H1 (cell line): ENCODE measurements at regions not wholly inside any gene's neighbourhood (a gene's known extent, or its start where the extent isn't known, plus 50 kb on each side); places are given as distances from the start of the nearest gene placed in this dataset.

Source experiments
- CTCF ChIA-PET: fragments of 300-600 bp; sonication (Branson Sonifier 250); formaldehyde crosslinking; loops from one replicate; lab custom pipeline; 2021; ENCODE audit not compliant: partially characterized antibody; lab: Charles Lee
- POLR2A ChIA-PET: fragments of 300-600 bp; sonication (Branson Sonifier 250); formaldehyde crosslinking; loops from one replicate; lab custom pipeline; 2021; ENCODE audit warnings: inconsistent platforms; ENCODE audit not compliant: partially characterized antibody; lab: Charles Lee
- DNase-seq, 2 experiments: peaks; one replicate each; pipeline versions ENCODE4 v3.0.0 to v3.0.0-alpha.2; 2010 to 2022; ENCODE audit warnings: low spot score in 2 of 2, low read depth in 1 of 2, mixed read lengths in 1 of 2
- FAIRE-seq: peaks from 2 replicates; lab custom pipeline; 2011; peaks lifted over from hg19 to GRCh38; lab: Jason Lieb, UNC
- H2AFZ ChIP-seq: 2 replicates; pipeline ENCODE4 v1.8.1; 2012; ENCODE audit warnings: low read length, inconsistent platforms
- H2AK5ac ChIP-seq: 2 replicates; pipeline ENCODE4 v1.6.1; 2013; ENCODE audit warnings: low read depth, low read length
- H2BK120ac ChIP-seq: replicated peaks from 2 replicates; pipeline ENCODE3; 2013; ENCODE audit warnings: low read depth, low read length, inconsistent platforms
- H2BK12ac ChIP-seq: 2 replicates; pipeline ENCODE4 v1.6.1; 2013; ENCODE audit warnings: low read depth, low read length
- H2BK15ac ChIP-seq: 2 replicates; pipeline ENCODE4 v1.6.1; 2013; ENCODE audit warnings: low read length
- H2BK20ac ChIP-seq: 2 replicates; pipeline ENCODE4 v1.6.1; 2013; ENCODE audit warnings: low read length
- H2BK5ac ChIP-seq: 2 replicates; pipeline ENCODE4 v1.6.1; 2013; ENCODE audit warnings: low read depth, low read length
- H3K14ac ChIP-seq: 2 replicates; pipeline ENCODE4 v1.6.1; 2013; ENCODE audit warnings: inconsistent platforms; ENCODE audit not compliant: insufficient read length
- H3K18ac ChIP-seq: 2 replicates; pipeline ENCODE4 v1.6.1; 2013; ENCODE audit warnings: low read length; ENCODE audit errors: extremely low read depth
- H3K23ac ChIP-seq: 2 replicates; pipeline ENCODE4 v1.6.1; 2013; ENCODE audit warnings: inconsistent platforms; ENCODE audit not compliant: insufficient read length
- H3K23me2 ChIP-seq: 2 replicates; pipeline ENCODE4 v1.6.1; 2013; ENCODE audit warnings: low read depth, low read length
- H3K27ac ChIP-seq: 2 replicates; pipeline ENCODE4 v1.6.1; 2011; ENCODE audit warnings: low read depth, low read length, inconsistent platforms
- H3K27me3 ChIP-seq, 4 experiments: replicated peaks in 1 of 4; 1 replicate in 1 of 4; 2 replicates in 3 of 4; pipeline versions ENCODE4 v1.6.1 to v1.8.1; 2011 to 2013; ENCODE audit warnings: low read length in 3 of 4, mild to moderate bottlenecking in 3 of 4, inconsistent platforms in 2 of 4, mixed read lengths in 2 of 4, moderate library complexity in 1 of 4; ENCODE audit not compliant: control insufficient read depth in 3 of 4, insufficient read depth in 3 of 4; ENCODE audit errors: extremely low read depth in 1 of 4
- H3K36me3 ChIP-seq, 4 experiments: 2 replicates each; pipeline versions ENCODE4 v1.6.1 to v1.8.1; 2011 to 2013; ENCODE audit warnings: mild to moderate bottlenecking in 4 of 4, low read length in 3 of 4, moderate library complexity in 2 of 4, control low read depth in 1 of 4, inconsistent platforms in 1 of 4; ENCODE audit not compliant: insufficient read depth in 4 of 4, control insufficient read depth in 2 of 4
- H3K4ac ChIP-seq: replicated peaks from 2 replicates; pipeline ENCODE3; 2013; ENCODE audit warnings: low read length, low read depth, mixed read lengths, inconsistent platforms; ENCODE audit not compliant: insufficient read length
- H3K4me1 ChIP-seq, 4 experiments: replicated peaks in 1 of 4; 1 replicate in 1 of 4; 2 replicates in 3 of 4; pipeline versions ENCODE4 v1.6.1 to v1.8.1; 2011 to 2013; ENCODE audit warnings: low read length in 3 of 4, inconsistent platforms in 2 of 4, mixed read lengths in 1 of 4; ENCODE audit not compliant: insufficient read depth in 4 of 4, control insufficient read depth in 3 of 4
- H3K4me2 ChIP-seq, 2 experiments: 2 replicates each; pipeline versions ENCODE4 v1.6.1 to v1.8.1; 2011 to 2013; ENCODE audit warnings: low read depth in 2 of 2, low read length in 2 of 2, control low read depth in 1 of 2, inconsistent platforms in 1 of 2, mild to moderate bottlenecking in 1 of 2; ENCODE audit not compliant: insufficient read depth in 1 of 2
- H3K4me3 ChIP-seq, 4 experiments: fragments of 200-600, 300-600 bp in 1 of 4; sonication (generic), shearing (Covaris generic), sonication (Bioruptor Twin) in 1 of 4; 2 replicates each; pipeline versions ENCODE4 v1.5.1 to v1.8.1; 2011 to 2016; ENCODE audit warnings: low read length in 4 of 4, low read depth in 3 of 4, control low read depth in 2 of 4, inconsistent platforms in 2 of 4, mild to moderate bottlenecking in 2 of 4, mixed read lengths in 1 of 4, moderate library complexity in 1 of 4; ENCODE audit not compliant: insufficient read depth in 2 of 4; ENCODE audit errors: extremely low read depth in 1 of 4
- H3K56ac ChIP-seq: replicated peaks from 2 replicates; pipeline ENCODE3; 2013; ENCODE audit warnings: low read depth, mild to moderate bottlenecking, mixed read lengths, low read length, inconsistent platforms; ENCODE audit not compliant: insufficient read length
- H3K79me1 ChIP-seq: 2 replicates; pipeline ENCODE4 v1.6.1; 2013; ENCODE audit warnings: low read depth, low read length, control low read depth
- H3K79me2 ChIP-seq, 2 experiments: 2 replicates each; pipeline versions ENCODE4 v1.6.1 to v1.8.1; 2012 to 2013; ENCODE audit warnings: low read length in 2 of 2, mild to moderate bottlenecking in 2 of 2, inconsistent platforms in 1 of 2; ENCODE audit not compliant: insufficient read depth in 2 of 2, control insufficient read depth in 1 of 2
- H3K9ac ChIP-seq, 4 experiments: replicated peaks in 1 of 4; 1 replicate in 1 of 4; 2 replicates in 3 of 4; pipeline versions ENCODE4 v1.6.1 to v1.8.1; 2011 to 2013; ENCODE audit warnings: low read depth in 3 of 4, low read length in 3 of 4, control low read depth in 2 of 4, mild to moderate bottlenecking in 2 of 4, moderate library complexity in 2 of 4, inconsistent platforms in 1 of 4; ENCODE audit errors: extremely low read depth in 1 of 4
- H3K9me3 ChIP-seq, 2 experiments: 2 replicates each; pipeline versions ENCODE4 v1.6.1 to v1.8.1; 2012 to 2013; ENCODE audit warnings: mild to moderate bottlenecking in 2 of 2, moderate library complexity in 2 of 2, control low read depth in 1 of 2, inconsistent platforms in 1 of 2, low read depth in 1 of 2, low read length in 1 of 2, mixed read lengths in 1 of 2; ENCODE audit not compliant: insufficient read depth in 2 of 2
- H4K20me1 ChIP-seq, 2 experiments: replicated peaks in 1 of 2; 2 replicates each; pipeline versions ENCODE3 to v1.8.1; 2011 to 2013; ENCODE audit warnings: inconsistent platforms in 2 of 2, low read length in 2 of 2, mild to moderate bottlenecking in 1 of 2; ENCODE audit not compliant: insufficient read depth in 2 of 2, control insufficient read depth in 1 of 2
- H4K5ac ChIP-seq: 2 replicates; pipeline ENCODE4 v1.6.1; 2013; ENCODE audit warnings: low read length, low read depth, mixed read lengths, inconsistent platforms; ENCODE audit not compliant: insufficient read length
- H4K8ac ChIP-seq: 2 replicates; pipeline ENCODE4 v1.8.0; 2013; ENCODE audit warnings: mild to moderate bottlenecking, moderate library complexity, low read length, inconsistent platforms; ENCODE audit not compliant: insufficient read depth; ENCODE audit errors: extremely low read depth
- H4K91ac ChIP-seq: replicated peaks from 2 replicates; pipeline ENCODE3; 2013; ENCODE audit warnings: low read length, mixed read lengths, inconsistent platforms; ENCODE audit not compliant: insufficient read length
- BACH1 ChIP-seq: IDR thresholded peaks from 2 replicates; pipeline ENCODE4 v1.6.1; 2012; ENCODE audit warnings: low read length, improper control_type of control experiment
- BCL11A ChIP-seq, 2 experiments: IDR thresholded peaks; one replicate each; pipeline ENCODE4 v1.6.1; 2011; ENCODE audit warnings: low read depth in 2 of 2, low read length in 2 of 2, mild to moderate bottlenecking in 2 of 2
- CBX5 ChIP-seq: fragments of 300-800, 300-1000 bp; sonication (generic); IDR thresholded peaks from 2 replicates; pipeline ENCODE4 v1.7.1; 2016; ENCODE audit warnings: antibody characterized with exemption, low read length, low read depth
- CHD1 ChIP-seq: IDR thresholded peaks from 2 replicates; pipeline ENCODE4 v1.6.1; 2012; ENCODE audit warnings: low read depth, low read length, improper control_type of control experiment
- CREB1 ChIP-seq: IDR thresholded peaks from 2 replicates; pipeline ENCODE4 v1.6.1; 2012; ENCODE audit warnings: inconsistent platforms
- EGR1 ChIP-seq: IDR thresholded peaks from 2 replicates; pipeline ENCODE4 v1.6.1; 2011; ENCODE audit warnings: low read depth, low read length, borderline replicate concordance
- EP300 ChIP-seq, 2 experiments: IDR thresholded peaks; 1 replicate in 1 of 2; 2 replicates in 1 of 2; pipeline ENCODE4 v1.6.1; 2011 to 2012; ENCODE audit warnings: low read depth in 2 of 2, low read length in 2 of 2, mild to moderate bottlenecking in 2 of 2, borderline replicate concordance in 1 of 2, inconsistent platforms in 1 of 2, moderate library complexity in 1 of 2
- EZH2 ChIP-seq: fragments of 200-600 bp; sonication (generic); IDR thresholded peaks from 2 replicates; pipeline ENCODE4 v1.7.1; 2012; ENCODE audit warnings: low read depth, mild to moderate bottlenecking, moderate library complexity, low read length, inconsistent platforms; ENCODE audit not compliant: severe bottlenecking
- POLR2AphosphoS5 ChIP-seq: IDR thresholded peaks from 2 replicates; pipeline ENCODE4 v1.6.1; 2011; ENCODE audit warnings: low read depth, low read length
- TCF12 ChIP-seq: IDR thresholded peaks from 2 replicates; pipeline ENCODE4 v1.6.1; 2011; ENCODE audit warnings: low read depth, mild to moderate bottlenecking, low read length
- WGBS, 2 experiments: shearing (Covaris generic) in 1 of 2; methylation state at CpG; one replicate each; pipeline versions ENCODE4 v1.1.6 to v1.1.7; 2013 to 2015; ENCODE audit warnings: low lambda C conversion rate in 2 of 2, mixed read lengths in 2 of 2, inconsistent platforms in 1 of 2, low coverage in 1 of 2, missing lambda C conversion rate in 1 of 2; ENCODE audit not compliant: insufficient replicate concordance in 2 of 2, insufficient coverage in 1 of 2, insufficient read length in 1 of 2; ENCODE audit errors: extremely low coverage in 1 of 2, missing lambda C conversion rate in 1 of 2; 5-methylcytosine and 5-hydroxymethylcytosine counted together

GRCh38 chr1:30328100-30328370 lies 395.4 kb downstream of the MATN1 start:
- Histone ChIP-seq H2AK5ac (no peak overlapping the region), H3K27me3 (no peaks in the 10 kb centered on the region), H2BK5ac (no peak overlapping the region), H3K14ac (no peak overlapping the region), H3K4me1 (no peaks in the 10 kb centered on the region), H3K23me2 (no peaks in the 10 kb centered on the region), H3K27ac (no peak overlapping the region), H3K79me1 (no peaks in the 10 kb centered on the region), H4K91ac (no peak overlapping the region), H4K20me1 (no peaks in the 10 kb centered on the region), H3K4me2 (no peak overlapping the region), H3K18ac (no peak overlapping the region), H2BK20ac (no peak overlapping the region), H2AFZ (no peak overlapping the region), H3K9ac (no peak overlapping the region), H2BK12ac (no peak overlapping the region), H4K5ac (no peak overlapping the region), H3K36me3 (no peaks in the 10 kb centered on the region), H2BK15ac (no peak overlapping the region), H3K79me2 (no peaks in the 10 kb centered on the region), H3K23ac (no peak overlapping the region), H3K4ac (no peak overlapping the region), H4K8ac (no peak overlapping the region), H3K56ac (no peak overlapping the region), H3K4me3 (no peak overlapping the region), H3K9me3 (no peaks in the 10 kb centered on the region), H2BK120ac (no peak overlapping the region)
- TF ChIP-seq CREB1, result no peak
- TF ChIP-seq EZH2, result no peak
- TF ChIP-seq BCL11A (IDR thresholded peaks at IDR 0.05; ENCODE audit: low read depth in 2 of 2, low read length in 2 of 2), result no peak
- no peak for TF ChIP-seq BACH1
- TF ChIP-seq EP300 (IDR thresholded peaks at IDR 0.05; ENCODE audit: borderline replicate concordance in 1 of 2, low read depth in 2 of 2, low read length in 2 of 2), result no peak
- TF ChIP-seq CHD1, result no peak
- no peak for TF ChIP-seq EGR1
- TF ChIP-seq POLR2AphosphoS5, result no peak
- no peak for TF ChIP-seq CBX5
- TF ChIP-seq TCF12, result no peak
- CTCF ChIA-PET, result interaction anchor here (1.2 to 2.8 kb wide), 5 partner anchors 9 to 52 kb away, joined by 3 to 12 read pairs (median 5); no protein-coding TSS in a partner anchor
- peak in 1 of 2 experiments; percentile 13 for DNase-seq
- 93% methylated on average over 2 of the region's 2 CpGs; no CpG with 5 or more reads in 1 of the 2 experiments for WGBS, 2 experiments
- no peak for FAIRE-seq
- POLR2A ChIA-PET, result no interaction called here
